DMS53 (cell line): ENCODE measurements at regions not wholly inside any gene's neighbourhood (a gene's known extent, or its start where the extent isn't known, plus 50 kb on each side); places are given as distances from the start of the nearest gene placed in this dataset.
"Not testable (repeated sequence)": the region's sequence is repeated elsewhere in the genome, so short reads cannot be mapped to it uniquely, and the experiment has no call there.

ENCODE experiments used
- DNase-seq: peaks from one replicate; lab custom pipeline; 2025; lab: John Stamatoyannopoulos, UW

DNA sequence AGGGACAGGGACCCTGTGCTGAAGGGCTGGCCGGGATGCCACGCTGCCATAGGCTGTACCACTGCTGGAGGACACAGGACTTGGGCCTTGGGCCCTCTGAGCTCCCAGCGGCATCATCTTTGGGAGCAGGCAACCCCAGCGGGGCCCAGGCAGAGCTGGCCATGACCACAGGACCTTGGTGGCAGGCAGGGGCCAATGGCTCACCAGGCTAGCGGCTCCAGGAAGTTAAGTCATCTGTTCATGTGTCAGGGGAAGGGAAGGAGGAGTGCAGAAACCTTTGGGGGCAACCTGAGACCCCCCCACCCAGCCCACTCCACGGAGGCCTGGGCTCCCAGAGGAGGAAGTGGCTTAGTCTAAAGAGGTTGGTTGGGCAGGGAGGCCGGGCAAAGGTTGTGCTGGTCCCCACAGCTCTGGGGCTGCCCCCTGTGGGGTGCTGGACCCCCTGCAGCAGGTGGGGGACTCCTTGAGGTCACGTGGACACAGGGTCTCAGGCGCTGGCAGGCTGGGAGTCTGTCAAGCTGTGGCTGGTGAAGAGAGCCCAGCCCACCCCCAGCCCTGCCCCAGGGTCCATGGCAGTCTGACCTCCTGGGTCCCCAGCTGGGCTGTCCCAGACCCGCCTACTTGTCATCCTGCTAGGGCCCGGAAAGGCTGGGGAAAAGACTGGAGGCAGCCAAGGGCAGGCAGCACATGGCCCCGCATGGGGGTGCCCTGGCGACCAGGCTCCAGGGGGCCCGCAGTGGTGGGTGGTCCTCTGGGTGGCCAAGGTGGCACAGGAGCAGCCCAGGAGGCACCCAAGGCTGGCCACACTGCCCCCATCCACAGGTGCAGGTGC, 184.3 kb downstream of the IGLL1 start:
- no peak for DNase-seq

DNA sequence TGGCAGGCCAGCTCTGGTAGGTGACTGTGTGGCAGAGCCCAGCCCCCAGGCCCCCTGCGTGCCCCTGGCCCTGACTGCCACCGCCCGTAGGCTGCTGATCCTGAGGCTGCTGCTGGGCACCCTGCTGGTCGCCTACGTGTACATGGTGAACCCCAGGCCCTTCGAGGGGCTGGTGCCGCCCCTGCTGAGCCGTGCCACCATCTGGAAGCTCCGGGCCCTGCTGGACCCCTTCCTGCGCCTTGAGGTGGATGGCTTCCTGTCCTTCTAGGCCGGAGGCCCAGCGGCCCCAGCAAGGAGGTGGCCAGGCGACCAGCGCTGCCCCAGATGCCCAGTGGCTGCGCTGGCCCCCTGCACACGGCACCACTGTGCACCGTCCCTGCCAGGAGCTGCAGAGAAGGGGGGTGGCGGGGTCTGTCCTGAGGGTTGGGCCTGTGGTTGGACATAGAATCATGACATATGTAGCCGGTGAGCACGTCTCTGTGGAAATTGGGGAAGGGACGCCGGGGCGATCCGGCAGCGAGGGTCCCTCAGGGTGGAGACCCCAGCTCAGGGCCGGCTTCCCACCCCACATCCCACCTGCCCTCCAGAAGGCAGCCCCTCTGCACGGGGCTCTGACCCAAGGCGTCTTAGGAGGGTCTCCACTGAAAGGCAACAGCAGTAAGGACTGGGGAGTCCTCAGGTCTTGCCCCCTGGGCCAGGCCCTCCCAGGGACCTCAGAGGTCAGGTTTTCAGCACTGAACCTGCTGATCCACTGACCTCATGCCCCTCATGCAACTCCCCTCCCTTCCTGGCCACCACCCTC, 185.4 kb downstream of the IGLL1 start:
- DNase-seq, result no peak

DNA sequence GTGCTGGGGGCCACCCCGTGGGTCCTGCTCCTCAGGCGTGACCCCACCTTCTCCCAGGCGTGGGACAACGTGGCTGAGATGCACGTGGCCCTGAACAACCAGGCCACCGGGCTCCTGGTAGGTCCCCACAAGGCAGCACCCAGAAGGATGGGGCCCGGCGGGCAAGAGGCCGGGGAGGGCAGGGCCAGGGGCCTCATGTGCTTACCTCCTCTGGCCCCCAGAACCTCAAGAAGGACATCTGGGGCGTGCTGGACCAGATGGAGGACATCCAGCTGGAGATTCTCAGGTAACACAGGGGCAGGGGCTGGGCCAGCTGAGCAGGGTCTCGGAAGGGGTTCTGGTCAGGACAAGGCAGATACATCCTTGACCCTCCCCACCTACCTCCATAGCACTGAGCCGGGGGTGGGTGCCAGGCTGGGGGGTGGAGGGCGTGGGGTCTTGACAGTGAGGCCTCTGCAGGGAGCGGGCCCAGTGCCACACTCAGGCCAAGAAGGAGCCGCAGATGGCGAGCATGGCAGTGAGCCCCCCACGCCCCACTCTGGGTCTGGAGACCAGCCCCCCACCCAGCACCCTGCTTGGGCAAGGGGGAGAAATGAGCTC, 186.3 kb downstream of the IGLL1 start:
- no peak for DNase-seq

DNA sequence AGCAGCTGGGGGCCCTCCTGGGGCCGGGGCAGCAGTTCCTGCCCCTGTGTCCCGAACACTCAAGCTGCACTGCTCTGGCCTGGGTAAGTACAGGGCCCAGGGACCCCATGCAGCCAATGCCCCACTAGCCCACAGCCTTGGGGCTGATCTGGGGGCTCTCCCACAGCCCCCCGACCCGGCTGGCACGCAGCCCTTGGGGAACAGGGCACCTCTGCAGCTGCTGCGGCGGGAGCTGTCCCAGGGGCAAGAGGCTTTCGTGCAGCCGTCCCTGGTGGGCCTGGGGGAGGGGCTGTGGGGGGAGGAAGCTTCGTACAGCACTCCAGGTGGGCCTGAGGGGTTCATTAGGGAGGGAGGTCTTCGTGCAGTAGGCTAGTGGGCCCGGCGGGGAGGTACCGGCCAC, 186.9 kb downstream of the IGLL1 start:
- DNase-seq, result not testable (repeated sequence)

DNA sequence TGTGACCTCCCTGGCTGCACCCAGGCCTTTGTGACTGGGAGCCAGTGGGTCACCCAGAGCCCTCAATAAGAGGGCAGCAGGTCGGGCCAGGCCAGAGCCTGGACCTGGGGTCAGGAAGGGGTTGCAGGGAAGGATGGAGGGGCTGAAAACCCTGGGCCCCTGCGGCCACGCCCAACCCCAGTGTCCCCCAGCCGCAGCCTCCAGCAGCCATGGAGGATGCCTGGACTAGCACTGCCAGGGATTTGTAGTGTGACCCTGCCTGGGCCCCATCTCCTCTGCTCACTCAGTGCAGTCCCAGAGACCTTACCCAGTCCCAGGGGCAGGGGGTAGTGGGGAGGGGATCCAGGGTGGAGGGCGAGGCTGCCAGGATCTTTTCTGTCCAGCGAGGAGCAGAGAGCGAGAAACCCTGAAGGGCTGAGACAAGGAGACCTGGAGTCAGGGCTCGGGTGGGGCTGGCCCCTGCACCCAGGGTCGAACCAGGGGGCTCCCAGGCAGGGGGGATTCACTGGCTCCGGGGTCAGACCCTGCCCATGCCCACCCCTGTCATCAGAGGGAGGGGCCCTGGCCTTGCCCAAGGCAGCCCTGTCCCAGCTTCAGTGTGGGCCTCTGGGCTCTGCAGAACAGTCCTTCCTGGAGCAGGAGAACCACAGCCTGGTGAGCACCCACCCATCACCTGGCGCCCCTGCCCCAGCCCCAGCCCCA, 187.5 kb downstream of the IGLL1 start:
- DNase-seq, result no peak

DNA sequence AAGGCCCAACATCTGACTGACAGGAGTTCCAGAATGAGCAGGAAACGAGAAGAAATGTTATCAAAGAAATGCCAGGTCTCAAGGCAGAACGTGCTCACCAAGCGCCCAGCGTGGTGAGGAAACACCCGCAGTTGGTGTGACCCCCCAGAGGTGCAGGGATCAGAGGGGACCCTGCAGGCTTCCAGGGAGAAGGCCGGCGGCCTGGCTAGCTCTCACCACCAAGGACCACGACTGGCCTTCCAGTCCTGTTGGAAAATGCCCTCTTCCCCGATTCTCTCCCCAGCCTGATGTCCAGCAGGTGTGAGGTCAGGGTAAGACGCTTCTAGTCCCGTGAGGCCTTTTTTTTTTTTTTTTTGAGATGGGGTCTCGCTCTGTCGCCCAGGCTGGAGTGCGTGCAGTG, 189.1 kb downstream of the IGLL1 start:
- no peak for DNase-seq

DNA sequence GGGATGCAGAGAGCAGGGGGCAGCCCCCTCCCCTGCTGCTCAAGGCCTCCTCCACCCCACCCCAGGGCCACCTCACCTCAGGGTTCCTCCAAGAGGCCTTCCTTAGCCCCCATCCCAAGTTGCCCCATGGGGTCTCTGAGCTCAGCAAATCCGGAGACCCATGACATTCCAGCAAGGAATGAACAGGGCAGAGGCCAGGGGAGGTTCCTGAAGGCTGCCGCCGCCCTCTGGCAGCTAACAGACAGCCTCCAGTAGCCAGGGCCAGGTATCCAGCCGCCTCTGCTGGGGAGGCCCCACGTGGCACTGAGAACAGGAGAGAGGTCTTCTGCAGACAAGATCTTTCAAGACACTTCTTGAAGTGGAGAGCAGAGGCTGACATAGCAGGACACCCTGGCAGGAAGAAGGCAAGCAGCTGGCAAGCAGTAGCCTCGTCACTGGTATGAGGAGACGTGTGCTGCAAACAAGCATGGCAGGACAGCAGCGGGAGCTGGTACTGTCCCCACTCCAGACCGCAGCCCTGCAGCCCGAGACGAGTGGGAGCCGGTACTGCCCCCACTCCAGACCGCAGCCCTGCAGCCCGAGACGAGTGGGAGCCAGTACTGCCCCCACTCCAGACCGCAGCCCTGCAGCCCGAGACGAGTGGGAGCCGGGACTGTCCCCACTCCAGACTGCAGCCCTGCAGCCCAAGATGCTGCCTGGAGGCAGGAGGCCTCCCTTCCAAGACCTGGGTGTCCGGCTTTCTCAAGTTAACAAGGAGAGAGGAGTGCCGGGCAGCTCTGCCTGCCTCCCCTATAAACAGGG, 190.6 kb downstream of the IGLL1 start:
- no peak for DNase-seq

DNA sequence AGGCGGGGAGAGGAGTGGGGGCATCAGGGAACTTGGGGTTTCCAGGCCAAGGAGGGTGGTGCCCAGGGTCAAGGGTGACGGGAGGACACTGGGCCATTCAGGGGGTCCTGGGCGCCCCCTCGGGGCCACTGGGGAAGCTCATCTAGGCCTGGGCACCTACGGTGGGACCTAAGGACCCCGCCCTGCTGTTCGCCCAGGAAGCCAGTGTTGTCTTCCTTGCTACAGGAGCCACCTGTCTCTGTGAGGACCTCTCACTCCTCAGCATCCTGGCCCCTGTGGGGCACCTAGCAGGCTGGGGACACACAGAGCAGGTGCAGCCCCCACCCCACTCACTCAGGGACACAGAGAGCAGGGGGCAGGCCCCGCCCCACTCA, 191.6 kb downstream of the IGLL1 start:
- no peak for DNase-seq

DNA sequence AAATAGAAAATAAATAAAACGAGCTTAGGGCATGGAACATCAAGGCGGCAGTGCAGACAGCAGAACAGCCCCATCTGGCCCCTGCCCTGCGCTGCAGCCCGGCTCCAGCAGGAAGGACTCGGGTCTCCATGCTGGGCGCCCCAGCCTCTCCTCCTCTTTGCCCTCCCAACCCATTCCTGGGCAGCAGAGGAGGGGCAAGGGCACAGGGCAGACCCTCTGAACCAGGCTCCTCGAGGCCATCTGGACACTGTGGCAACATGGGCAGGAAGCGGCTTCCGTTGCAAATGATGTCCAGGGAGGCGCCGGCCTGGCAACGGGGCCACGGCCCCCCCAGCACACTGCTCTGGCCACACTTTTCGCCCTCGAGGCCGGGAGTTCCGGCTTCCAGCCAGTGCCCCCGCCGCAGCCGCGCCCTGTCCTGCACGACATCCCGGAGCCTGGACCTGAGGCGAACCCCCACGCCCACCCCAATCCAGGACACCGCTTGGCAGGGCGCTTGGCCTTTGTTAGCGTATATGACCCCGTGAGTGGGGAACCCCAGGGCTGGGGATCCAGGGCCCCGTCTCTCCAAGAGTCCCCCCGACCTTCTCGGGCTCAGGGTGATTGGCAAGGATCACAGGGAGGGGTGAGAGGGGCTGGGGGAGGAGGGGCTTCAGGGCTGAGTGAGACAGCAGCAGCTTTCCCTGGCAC, 192.1 kb downstream of the IGLL1 start:
- DNase-seq, result no peak

DNA sequence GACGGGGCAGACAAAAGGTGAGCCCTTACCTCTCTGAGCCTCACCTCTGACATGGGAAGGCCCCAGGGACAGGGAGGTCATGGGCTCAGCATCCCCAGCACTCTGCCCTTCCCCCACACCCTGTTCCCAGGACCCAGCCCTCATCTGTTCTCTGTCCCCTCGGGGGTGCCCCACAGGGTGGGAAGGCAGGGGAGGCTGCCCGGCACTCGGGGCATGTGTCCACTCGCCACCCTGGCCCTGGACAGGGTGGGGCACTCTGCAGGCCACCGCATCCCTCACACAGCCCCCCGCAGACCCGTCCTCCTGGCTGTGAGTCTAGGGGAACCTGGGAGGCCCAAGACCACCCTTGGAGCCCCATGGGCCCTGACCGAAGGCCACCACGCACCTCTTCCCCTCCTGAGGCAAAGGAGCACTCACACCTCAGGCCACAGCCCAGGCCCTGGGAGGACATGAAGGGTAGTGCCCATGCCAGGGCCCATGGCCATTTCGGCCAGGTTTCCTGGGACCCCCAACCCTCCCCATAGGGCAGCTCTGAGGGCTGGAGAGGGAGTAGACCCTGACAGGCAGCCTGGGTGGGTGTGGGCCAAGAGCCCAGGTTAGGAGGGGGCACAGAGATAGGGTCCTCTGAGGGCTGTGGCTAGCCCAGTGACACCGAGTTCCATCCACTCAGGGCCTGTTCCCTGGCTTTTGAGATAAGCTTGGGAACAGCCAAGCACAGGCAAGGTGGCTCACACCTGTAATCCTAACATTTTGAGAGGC, 193.1 kb downstream of the IGLL1 start:
- no peak for DNase-seq

DNA sequence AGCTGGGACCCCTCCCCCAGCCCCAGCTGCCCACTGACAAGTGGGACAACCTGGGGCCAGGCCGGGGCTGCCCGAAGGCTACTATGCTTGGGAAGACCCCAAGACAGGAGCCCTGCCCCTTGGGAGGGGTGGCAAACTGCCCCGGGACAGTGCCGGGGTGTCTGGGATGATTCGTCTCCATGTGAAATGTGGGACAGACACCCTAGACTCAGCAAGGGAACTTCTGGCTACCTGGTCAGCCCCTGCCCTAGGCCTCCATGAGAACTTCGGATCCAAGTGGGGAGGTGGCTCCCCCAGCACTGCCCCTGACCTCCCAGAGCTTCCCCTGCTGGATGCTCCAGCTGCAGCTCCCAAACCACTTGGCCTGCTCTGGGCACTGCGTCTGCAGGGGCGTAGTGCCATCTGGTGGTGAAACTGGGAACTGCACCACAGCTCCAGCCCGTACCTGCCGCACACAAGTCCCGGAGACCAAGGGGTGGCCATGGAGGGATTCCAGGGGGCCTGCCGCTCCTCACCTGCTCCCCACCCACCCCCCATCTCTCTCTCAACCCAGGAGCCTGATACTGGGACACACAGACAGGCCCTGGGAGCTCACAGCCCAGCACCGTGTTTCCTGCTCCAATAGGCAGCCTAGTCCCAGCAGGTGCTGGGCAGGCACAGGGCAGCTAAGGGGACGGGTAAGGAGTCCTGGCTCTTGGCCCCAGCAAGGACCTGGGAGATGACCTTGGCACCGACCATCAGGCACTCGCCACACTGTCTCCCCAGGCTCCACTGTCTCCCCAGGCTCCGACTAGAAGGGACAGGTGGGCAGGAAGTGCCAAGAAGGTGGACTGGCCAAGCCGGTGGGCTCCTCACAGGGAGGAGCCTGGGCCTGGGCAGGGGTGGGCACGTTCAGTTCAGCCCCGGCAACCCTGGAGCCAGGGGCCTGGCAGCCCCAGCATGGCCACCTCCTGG, 194.1 kb downstream of the IGLL1 start:
- DNase-seq, result peak; percentile 62

DNA sequence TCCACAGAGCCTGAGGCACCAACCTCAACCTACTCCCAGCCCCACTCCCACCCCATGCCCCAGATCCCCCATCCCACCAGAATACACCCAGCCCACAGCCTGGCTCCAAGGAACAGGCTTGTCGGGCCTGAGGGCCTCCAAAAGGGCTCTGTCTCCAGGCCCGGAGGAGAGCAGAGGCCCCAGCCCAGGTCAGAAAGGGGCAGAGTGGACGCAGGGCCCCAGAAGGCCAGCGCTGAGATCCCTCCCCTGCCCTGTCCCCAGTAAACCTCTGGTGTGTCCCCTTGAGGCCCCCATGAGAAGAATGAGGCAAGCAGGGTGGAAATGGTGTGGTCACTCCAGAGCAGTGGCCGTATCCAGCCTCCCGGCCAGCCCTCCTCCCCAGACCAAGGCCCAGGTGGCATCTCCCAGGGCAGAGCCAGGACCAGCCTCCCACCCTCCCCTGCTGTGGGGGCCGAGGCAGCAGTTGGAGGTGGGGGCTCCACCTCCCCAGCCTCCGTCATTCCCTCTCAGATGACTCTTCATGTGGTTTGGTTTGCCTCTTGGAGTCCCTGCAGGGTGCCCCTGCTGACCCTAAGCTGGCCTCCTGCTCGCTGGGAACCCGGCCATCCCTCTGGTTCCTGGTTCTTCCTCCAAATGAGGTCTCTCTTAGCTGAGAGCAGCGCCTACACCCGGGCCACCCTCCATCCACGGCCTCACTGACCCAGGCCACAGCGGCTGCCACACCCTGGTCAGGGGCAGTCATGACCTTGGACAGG, 195.0 kb downstream of the IGLL1 start:
- DNase-seq, result no peak

DNA sequence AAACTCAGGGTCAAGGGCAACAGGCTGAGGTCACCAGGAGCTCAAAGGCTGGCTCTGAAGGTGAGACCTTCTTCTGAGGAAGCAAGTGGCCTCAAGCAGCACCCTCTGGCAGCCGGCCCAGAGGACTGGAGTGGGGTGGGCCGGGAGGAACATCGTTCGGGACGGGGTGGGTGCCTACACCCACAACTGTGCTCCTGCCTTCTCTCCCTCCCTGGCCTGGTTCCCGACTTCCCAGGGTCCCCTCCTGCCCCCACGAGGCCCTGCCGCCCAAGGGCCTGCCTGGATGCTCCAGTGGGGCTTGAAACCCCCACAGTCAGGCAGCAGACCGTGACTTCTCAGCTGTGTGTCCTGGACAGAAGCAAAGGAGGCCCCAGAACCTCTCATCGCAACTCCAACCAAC, 195.7 kb downstream of the IGLL1 start:
- DNase-seq, result no peak

DNA sequence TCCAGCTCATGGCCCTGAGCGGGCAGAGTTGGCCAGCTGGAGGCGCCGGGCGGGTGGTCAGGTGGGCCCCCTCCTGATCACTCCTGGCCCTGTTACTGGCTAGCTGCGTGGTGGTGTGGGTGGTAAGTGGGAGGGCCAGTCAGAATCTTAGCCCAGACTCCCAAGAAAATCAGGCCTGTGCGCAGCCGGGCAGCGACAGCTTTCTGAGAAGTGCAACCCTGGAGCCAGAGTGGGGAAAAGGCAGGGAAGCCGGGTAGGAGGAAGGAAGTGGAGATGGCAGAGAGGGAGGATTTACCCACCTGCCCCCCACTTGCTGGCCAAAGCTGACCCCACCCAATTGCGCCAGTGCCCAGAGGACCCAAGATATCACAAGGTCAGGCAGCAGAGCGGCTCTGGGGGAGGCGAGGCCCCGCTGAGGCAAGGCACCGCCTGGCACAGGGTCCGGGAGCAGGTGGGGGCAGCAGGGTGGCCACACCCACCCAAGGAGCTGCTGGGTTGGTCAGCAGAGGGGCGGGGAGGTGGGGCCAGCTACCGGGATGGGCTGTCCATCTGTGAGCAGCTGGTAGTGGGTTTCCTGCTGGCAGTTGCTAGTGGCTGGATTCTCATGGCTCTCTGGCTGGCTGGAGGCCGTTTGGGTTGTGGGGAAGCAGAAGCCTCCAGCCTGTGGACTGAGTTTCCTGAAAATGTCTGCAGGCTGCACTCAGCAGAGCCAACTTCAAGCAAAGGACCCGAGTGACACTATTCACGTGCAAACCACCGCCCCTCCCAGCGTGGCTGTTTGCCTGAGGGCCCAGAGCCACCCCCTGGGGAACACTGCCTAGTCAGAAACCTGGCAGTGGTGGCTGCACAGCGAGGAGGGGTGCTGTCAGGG, 196.4 kb downstream of the IGLL1 start:
- DNase-seq, result no peak

DNA sequence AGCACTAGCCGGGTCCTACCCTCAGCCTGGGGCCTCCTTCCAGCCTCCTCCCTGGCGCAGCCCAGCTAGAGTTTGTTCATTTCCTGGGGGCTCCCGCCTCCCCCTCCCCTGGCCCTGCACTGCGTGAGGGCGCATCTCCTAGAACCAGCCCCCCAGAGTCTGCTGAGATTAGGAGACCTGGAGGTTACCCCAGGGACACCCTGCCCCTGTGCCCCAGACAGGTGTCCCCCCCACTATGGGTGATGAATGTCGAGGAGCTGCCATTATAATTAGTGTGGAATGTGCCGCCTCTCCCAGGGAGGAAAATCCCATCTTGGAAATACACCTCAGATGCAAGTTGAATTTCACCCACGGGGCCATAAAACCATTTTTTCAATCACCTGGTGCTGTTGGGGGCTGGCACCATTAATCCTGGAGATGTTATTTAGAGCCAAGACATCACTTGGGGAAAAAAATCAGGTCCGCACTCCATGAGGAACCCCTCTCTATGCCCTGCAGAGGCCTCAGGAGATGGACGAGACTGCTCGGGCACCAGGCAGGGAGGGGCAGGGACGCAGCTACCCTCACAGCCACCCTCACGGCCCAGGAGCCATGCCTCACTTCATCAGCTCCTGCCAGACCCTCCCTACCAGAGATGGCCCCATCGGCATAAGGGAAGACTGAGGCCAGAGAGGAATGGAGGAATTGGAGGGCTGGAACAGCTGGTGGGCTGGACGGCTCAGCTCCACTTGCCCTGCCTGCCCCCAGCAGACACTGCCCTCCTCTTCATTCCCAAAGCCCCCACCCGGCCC, 197.5 kb downstream of the IGLL1 start:
- no peak for DNase-seq

DNA sequence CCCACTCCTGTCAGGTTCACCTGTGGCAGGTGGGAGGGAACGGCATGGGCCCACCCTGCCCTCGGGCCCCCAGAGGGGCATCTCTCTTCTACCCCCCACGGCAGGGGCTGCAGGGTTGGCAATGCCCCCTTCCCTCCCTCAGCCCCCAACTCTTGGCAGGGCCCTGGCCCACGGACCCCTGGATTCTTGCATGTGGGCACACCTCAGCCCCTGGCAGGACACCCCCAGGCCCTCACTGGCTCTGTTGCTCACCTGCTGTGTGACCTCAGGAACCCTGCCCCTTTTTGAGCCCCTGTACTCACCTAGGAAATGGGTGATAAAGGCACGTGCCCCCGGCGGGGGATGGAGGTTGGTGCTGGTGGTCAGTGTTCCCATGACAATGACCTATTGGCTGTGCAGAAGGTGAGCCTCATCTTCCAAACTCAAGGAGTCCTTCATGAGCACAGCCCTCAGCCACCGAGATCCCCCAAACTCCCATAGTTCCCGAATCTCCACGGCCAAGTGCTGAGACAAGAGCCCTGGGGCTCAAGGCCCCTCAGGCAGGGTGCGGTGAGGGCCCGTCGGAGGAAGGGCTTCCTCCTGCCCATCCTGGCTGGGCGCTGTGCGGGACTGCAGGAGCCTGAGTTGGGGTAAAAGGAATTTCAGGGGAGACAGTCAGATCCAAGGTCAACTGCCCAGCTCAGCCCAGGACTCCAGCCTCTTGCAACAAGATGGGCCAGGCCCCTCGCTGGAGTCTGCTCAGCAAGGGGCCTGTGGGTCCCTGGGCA, 198.2 kb downstream of the IGLL1 start:
- DNase-seq, result no peak
